OCI-LY1 (cell line): ENCODE measurements at regions not wholly inside any gene's neighbourhood (a gene's known extent, or its start where the extent isn't known, plus 50 kb on each side); places are given as distances from the start of the nearest gene placed in this dataset.

ENCODE experiments used
- H2AFZ ChIP-seq: fragments of 200-600 bp; sonication (generic), shearing (Covaris generic); 2 replicates; pipeline ENCODE4 v1.6.0; 2014; ENCODE audit warnings: antibody characterized with exemption, mild to moderate bottlenecking, low read length
- H3F3A ChIP-seq: fragments of 200-600 bp; sonication (generic), shearing (Covaris generic); 2 replicates; pipeline ENCODE4 v1.6.0; 2014; ENCODE audit warnings: mild to moderate bottlenecking, antibody characterized with exemption, low read length, moderate library complexity; ENCODE audit not compliant: insufficient read depth
- H3K27ac ChIP-seq: fragments of 200-600 bp; sonication (generic); 2 replicates; pipeline ENCODE4 v1.5.1; 2014; ENCODE audit warnings: low read length, mixed run types, mild to moderate bottlenecking, low read depth; ENCODE audit not compliant: poor library complexity, severe bottlenecking
- H3K27me3 ChIP-seq: fragments of 200-600 bp; sonication (generic); 2 replicates; pipeline ENCODE4 v1.6.0; 2014; ENCODE audit warnings: antibody characterized with exemption, mild to moderate bottlenecking, low read length, moderate library complexity; ENCODE audit not compliant: insufficient read depth
- H3K36me3 ChIP-seq: fragments of 200-600 bp; sonication (generic); 2 replicates; pipeline ENCODE4 v1.6.1; 2014; ENCODE audit warnings: mild to moderate bottlenecking, antibody characterized with exemption, low read length, moderate library complexity, mixed read lengths; ENCODE audit not compliant: insufficient read depth
- H3K4me1 ChIP-seq: fragments of 200-600 bp; sonication (generic); 2 replicates; pipeline ENCODE4 v1.5.1; 2014; ENCODE audit warnings: mild to moderate bottlenecking, low read length, moderate library complexity; ENCODE audit not compliant: insufficient read depth, severe bottlenecking
- H3K4me2 ChIP-seq: fragments of 200-600 bp; sonication (generic), shearing (Covaris generic); 2 replicates; pipeline ENCODE4 v1.6.1; 2014; ENCODE audit warnings: low read length
- H3K4me3 ChIP-seq: fragments of 200-600 bp; sonication (generic); 2 replicates; pipeline ENCODE4 v1.5.1; 2014; ENCODE audit warnings: low read length, low read depth, mild to moderate bottlenecking, mixed read lengths; ENCODE audit not compliant: poor library complexity, severe bottlenecking
- H3K79me2 ChIP-seq: fragments of 200-600 bp; shearing (Covaris generic); 2 replicates; pipeline ENCODE4 v1.6.1; 2016; ENCODE audit warnings: mixed run types, low read length, mixed read lengths; ENCODE audit not compliant: insufficient read depth
- H3K9ac ChIP-seq: fragments of 200-600 bp; sonication (generic), shearing (Covaris generic); 2 replicates; pipeline ENCODE4 v1.6.1; 2014; ENCODE audit warnings: mild to moderate bottlenecking, low read length, mixed read lengths
- H3K9me2 ChIP-seq: fragments of 200-600 bp; sonication (generic), shearing (Covaris generic); 2 replicates; pipeline ENCODE4 v1.6.1; 2014; ENCODE audit warnings: low read depth, mild to moderate bottlenecking, low read length, mixed read lengths
- H3K9me3 ChIP-seq: fragments of 200-600 bp; shearing (Covaris generic); 2 replicates; pipeline ENCODE4 v1.6.1; 2014; ENCODE audit warnings: low read length, mixed read lengths
- H4K20me1 ChIP-seq: fragments of 200-600 bp; sonication (generic), shearing (Covaris generic); 2 replicates; pipeline ENCODE4 v1.6.0; 2016; ENCODE audit warnings: mild to moderate bottlenecking, low read length; ENCODE audit not compliant: insufficient read depth
- CTCF ChIP-seq: fragments of 200-600 bp; sonication (generic), shearing (Covaris generic); IDR thresholded peaks from 2 replicates; pipeline ENCODE4 v1.5.1; 2017; ENCODE audit warnings: mild to moderate bottlenecking, antibody characterized with exemption, low read length, moderate library complexity, mixed read lengths
- EZH2 ChIP-seq: fragments of 200-600 bp; sonication (generic), shearing (Covaris generic); IDR thresholded peaks from 2 replicates; pipeline ENCODE4 v1.8.0; 2017; ENCODE audit warnings: borderline replicate concordance, mixed run types, mild to moderate bottlenecking, antibody characterized with exemption, low read length, moderate library complexity, mixed read lengths

GRCh38 chr10:44042926-44043602 lies 341.8 kb downstream of the CXCL12 start:
- Histone ChIP-seq H3K27me3 (no peaks in the 10 kb centered on the region), H3K4me3 (no peak overlapping the region), H4K20me1 (no peaks in the 10 kb centered on the region), H3K9ac (no peak overlapping the region), H3K36me3 (no peaks in the 10 kb centered on the region), H3K9me3 (no peaks in the 10 kb centered on the region), H2AFZ (no peak overlapping the region), H3K27ac (no peak overlapping the region), H3F3A (no peaks in the 10 kb centered on the region), H3K9me2 (no peaks in the 10 kb centered on the region), H3K79me2 (no peaks in the 10 kb centered on the region), H3K4me1 (no peaks in the 10 kb centered on the region), H3K4me2 (no peak overlapping the region)
- TF ChIP-seq CTCF (no peak), EZH2 (no peak)

- Histone ChIP-seq H3K9me2 (no peaks in the 10 kb centered on the region), H3K4me3 (no peak overlapping the region), H3K27ac (no peak overlapping the region), H3K9me3 (no peaks in the 10 kb centered on the region), H4K20me1 (no peaks in the 10 kb centered on the region), H3F3A (no peaks in the 10 kb centered on the region), H3K4me1 (no peaks in the 10 kb centered on the region), H3K4me2 (no peak overlapping the region), H3K27me3 (no peaks in the 10 kb centered on the region), H3K36me3 (no peaks in the 10 kb centered on the region), H2AFZ (no peak overlapping the region), H3K79me2 (no peaks in the 10 kb centered on the region), H3K9ac (no peak overlapping the region)
- no peak for TF ChIP-seq CTCF
- TF ChIP-seq EZH2 = no peak
Measured at GRCh38 chr10:44042075-44042770, 342.7 kb downstream of the CXCL12 start.

- Histone ChIP-seq H3K27ac (no peak overlapping the region), H2AFZ (no peak overlapping the region), H3K9ac (no peak overlapping the region), H3K79me2 (no peaks in the 10 kb centered on the region), H4K20me1 (no peaks in the 10 kb centered on the region), H3K9me2 (no peaks in the 10 kb centered on the region), H3K36me3 (no peaks in the 10 kb centered on the region), H3F3A (no peaks in the 10 kb centered on the region), H3K9me3 (no peaks in the 10 kb centered on the region), H3K4me2 (no peak overlapping the region), H3K27me3 (no peaks in the 10 kb centered on the region), H3K4me3 (no peak overlapping the region), H3K4me1 (no peaks in the 10 kb centered on the region)
- TF ChIP-seq CTCF = no peak
Measured at GRCh38 chr10:44039599-44039998, 345.3 kb downstream of the CXCL12 start.
